ENCODE measurements at regions not wholly inside any gene's neighbourhood (a gene's known extent, or its start where the extent isn't known, plus 50 kb on each side); places are given as distances from the start of the nearest gene placed in this dataset.

GRCh38 chr9:32255026-32255425 is 129.4 kb upstream of the ACO1 start:
- FAIRE-seq, result no peak

GRCh38 chr9:32258482-32258881 is 126.0 kb upstream of the ACO1 start:
- no peak for DNase-seq (ENCODE audit: extremely low spot score, insufficient read length, low read depth)
- FAIRE-seq, result no peak

More at GRCh38 chr9:32255026-32255425, 129.4 kb upstream of the ACO1 start:
- no peak for DNase-seq (ENCODE audit: extremely low spot score, insufficient read length, low read depth)

- FAIRE-seq, result no peak
- DNase-seq (ENCODE audit: extremely low spot score, insufficient read length, low read depth), result no peak
These were observed 124.1 kb upstream of the ACO1 start for GRCh38 chr9:32260151-32260862.

GRCh38 chr9:32264170-32264864 is 120.1 kb upstream of the ACO1 start:
- FAIRE-seq (no peak), DNase-seq (ENCODE audit: extremely low spot score, insufficient read length, low read depth) (no peak)

- FAIRE-seq (no peak), DNase-seq (ENCODE audit: extremely low spot score, insufficient read length, low read depth) (no peak)
These were observed 119.4 kb upstream of the ACO1 start for GRCh38 chr9:32265037-32265436.

GRCh38 chr9:32278991-32279390 is 105.5 kb upstream of the ACO1 start:
- DNase-seq (ENCODE audit: extremely low spot score, insufficient read length, low read depth), result no peak
- FAIRE-seq, result no peak

- FAIRE-seq, result no peak
- DNase-seq (ENCODE audit: extremely low spot score, insufficient read length, low read depth), result no peak
These were observed 94.7 kb upstream of the ACO1 start for GRCh38 chr9:32289756-32290155.

- no peak for DNase-seq (ENCODE audit: extremely low spot score, insufficient read length, low read depth)
These were observed 93.1 kb upstream of the ACO1 start for GRCh38 chr9:32291370-32291769.

GRCh38 chr9:32292611-32293010 is 91.8 kb upstream of the ACO1 start:
- no peak for DNase-seq (ENCODE audit: extremely low spot score, insufficient read length, low read depth)
- FAIRE-seq, result no peak

More at GRCh38 chr9:32291370-32291769, 93.1 kb upstream of the ACO1 start:
- FAIRE-seq, result no peak

- FAIRE-seq (no peak), DNase-seq (ENCODE audit: extremely low spot score, insufficient read length, low read depth) (no peak)
These were observed 91.4 kb upstream of the ACO1 start for GRCh38 chr9:32293091-32293490.

GRCh38 chr9:32294106-32294505 is 90.3 kb upstream of the ACO1 start:
- no peak for DNase-seq (ENCODE audit: extremely low spot score, insufficient read length, low read depth)
- FAIRE-seq, result no peak

GRCh38 chr9:32300373-32300772 is 84.1 kb upstream of the ACO1 start:
- FAIRE-seq (no peak), DNase-seq (ENCODE audit: extremely low spot score, insufficient read length, low read depth) (no peak)

- no peak for DNase-seq (ENCODE audit: extremely low spot score, insufficient read length, low read depth)
- no peak for FAIRE-seq
These were observed 79.9 kb upstream of the ACO1 start for GRCh38 chr9:32304495-32304894.

GRCh38 chr9:32306006-32306405 is 78.4 kb upstream of the ACO1 start:
- FAIRE-seq (no peak), DNase-seq (ENCODE audit: extremely low spot score, insufficient read length, low read depth) (no peak)

GRCh38 chr9:32319312-32319929 is 65.0 kb upstream of the ACO1 start:
- DNase-seq (ENCODE audit: extremely low spot score, insufficient read length, low read depth) (no peak), FAIRE-seq (no peak)

GRCh38 chr9:32322622-32323021 is 61.8 kb upstream of the ACO1 start:
- no peak for FAIRE-seq
- no peak for DNase-seq (ENCODE audit: extremely low spot score, insufficient read length, low read depth)

GRCh38 chr9:32326146-32326545 is 58.3 kb upstream of the ACO1 start:
- no peak for DNase-seq (ENCODE audit: extremely low spot score, insufficient read length, low read depth)
- no peak for FAIRE-seq

GRCh38 chr9:32331240-32331639 is 53.2 kb upstream of the ACO1 start:
- no peak for FAIRE-seq
- no peak for DNase-seq (ENCODE audit: extremely low spot score, insufficient read length, low read depth)

GRCh38 chr9:32334112-32334511 is 50.3 kb upstream of the ACO1 start:
- DNase-seq (ENCODE audit: extremely low spot score, insufficient read length, low read depth), result no peak
- no peak for FAIRE-seq

Measured in GM18507 (cell line).